ENCODE measurements at regions not wholly inside any gene's neighbourhood (a gene's known extent, or its start where the extent isn't known, plus 50 kb on each side); places are given as distances from the start of the nearest gene placed in this dataset.
"Not testable (repeated sequence)": the region's sequence is repeated elsewhere in the genome, so short reads cannot be mapped to it uniquely, and the experiment has no call there.

- no peaks in the 10 kb centered on the region for H3K9me3 ChIP-seq
- no peaks in the 10 kb centered on the region for H3K36me3 ChIP-seq
- no peak overlapping the region for H3K27ac ChIP-seq
- intact Hi-C loops (cut with DNase I; ENCODE audit: low total_unique reads), result no loop called here
- no peak overlapping the region for H3K4me3 ChIP-seq
- TF ChIP-seq EP300 (IDR thresholded peaks at IDR 0.05; ENCODE audit: low read depth) (no peak), POLR2A (IDR thresholded peaks at IDR 0.05) (no peak), CTCF (IDR thresholded peaks at IDR 0.05) (no peak), POLR2AphosphoS5 (IDR thresholded peaks at IDR 0.05) (no peak)
- WGBS, 2 donors (ENCODE audit: low coverage in 1 of 2), result 91% methylated on average over 9 of the region's 9 CpGs; no CpG with 5 or more reads in 1 of the 2 donors
- no peaks in the 10 kb centered on the region for H3K27me3 ChIP-seq
- in situ Hi-C loops (cut with MboI; ENCODE audit: low pct_ligation_motif_present in 1 of 4, low pct_unique_long_range_greater_than_20kb in 1 of 4, low sequenced_read_pairs in 3 of 4), result loop anchor here in 1 of 4 donors (25.0 kb wide), 1 partner anchor 473 kb away; no protein-coding TSS in a partner anchor
- H3K4me1 ChIP-seq, result no peaks in the 10 kb centered on the region
- DNase-seq, result no peak
These were observed 100.6 kb upstream of the SMAD3 start for GRCh38 chr15:66964791-66965190.

GRCh38 chr15:66965201-66965900, 100.1 kb upstream of the SMAD3 start:
- Histone ChIP-seq H3K9me3 (no peaks in the 10 kb centered on the region), H3K27ac (no peak overlapping the region), H3K4me3 (no peak overlapping the region), H3K4me1 (no peaks in the 10 kb centered on the region), H3K36me3 (no peaks in the 10 kb centered on the region), H3K27me3 (no peaks in the 10 kb centered on the region)
- intact Hi-C loops (cut with DNase I; ENCODE audit: low total_unique reads), result no loop called here
- no peak for DNase-seq
- 88 to 91% methylated on average over 5 to 10 of the region's 10 CpGs for WGBS, 2 donors (ENCODE audit: low coverage in 1 of 2)
- in situ Hi-C loops (cut with MboI; ENCODE audit: low pct_ligation_motif_present in 1 of 4, low pct_unique_long_range_greater_than_20kb in 1 of 4, low sequenced_read_pairs in 3 of 4), result loop anchor here in 1 of 4 donors (25.0 kb wide), 1 partner anchor 472 kb away; no protein-coding TSS in a partner anchor
- TF ChIP-seq CTCF (IDR thresholded peaks at IDR 0.05) (no peak), POLR2AphosphoS5 (IDR thresholded peaks at IDR 0.05) (no peak), EP300 (IDR thresholded peaks at IDR 0.05; ENCODE audit: low read depth) (no peak), POLR2A (IDR thresholded peaks at IDR 0.05) (no peak)

- 85 to 94% methylated on average over 2 of the region's 2 CpGs for WGBS, 2 donors (ENCODE audit: low coverage in 1 of 2)
- H3K4me1 ChIP-seq, result no peaks in the 10 kb centered on the region
- DNase-seq, result no peak
- no peaks in the 10 kb centered on the region for H3K36me3 ChIP-seq
- H3K27me3 ChIP-seq, result no peaks in the 10 kb centered on the region
- TF ChIP-seq POLR2AphosphoS5 (IDR thresholded peaks at IDR 0.05), result no peak
- no peak for TF ChIP-seq CTCF (IDR thresholded peaks at IDR 0.05)
- no peak for TF ChIP-seq POLR2A (IDR thresholded peaks at IDR 0.05)
- no peak for TF ChIP-seq EP300 (IDR thresholded peaks at IDR 0.05; ENCODE audit: low read depth)
- H3K4me3 ChIP-seq, result no peak overlapping the region
- H3K27ac ChIP-seq, result no peak overlapping the region
- intact Hi-C loops (cut with DNase I; ENCODE audit: low total_unique reads) (no loop called here), in situ Hi-C loops (cut with MboI; ENCODE audit: low pct_ligation_motif_present in 1 of 4, low pct_unique_long_range_greater_than_20kb in 1 of 4, low sequenced_read_pairs in 3 of 4) (loop anchor here in 1 of 4 donors (25.0 kb wide), 1 partner anchor 471 kb away; no protein-coding TSS in a partner anchor)
- H3K9me3 ChIP-seq, result no peaks in the 10 kb centered on the region
These were observed 99.1 kb upstream of the SMAD3 start for GRCh38 chr15:66966256-66966655.

GRCh38 chr15:66968806-66969596, 96.4 kb upstream of the SMAD3 start:
- 86 to 96% methylated on average over 4 to 10 of the region's 10 CpGs for WGBS, 2 donors (ENCODE audit: low coverage in 1 of 2)
- H3K9me3 ChIP-seq, result no peaks in the 10 kb centered on the region
- H3K4me1 ChIP-seq, result no peaks in the 10 kb centered on the region
- H3K27ac ChIP-seq, result no peak overlapping the region
- no peaks in the 10 kb centered on the region for H3K36me3 ChIP-seq
- H3K4me3 ChIP-seq, result no peak overlapping the region
- in situ Hi-C loops (cut with MboI; ENCODE audit: low pct_ligation_motif_present in 1 of 4, low pct_unique_long_range_greater_than_20kb in 1 of 4, low sequenced_read_pairs in 3 of 4) (loop anchor here in 1 of 4 donors (25.0 kb wide), 1 partner anchor 468 kb away; no protein-coding TSS in a partner anchor), intact Hi-C loops (cut with DNase I; ENCODE audit: low total_unique reads) (no loop called here)
- no peaks in the 10 kb centered on the region for H3K27me3 ChIP-seq
- TF ChIP-seq CTCF (IDR thresholded peaks at IDR 0.05) (no peak), POLR2A (IDR thresholded peaks at IDR 0.05) (no peak), POLR2AphosphoS5 (IDR thresholded peaks at IDR 0.05) (no peak), EP300 (IDR thresholded peaks at IDR 0.05; ENCODE audit: low read depth) (no peak)
- DNase-seq, result no peak

GRCh38 chr15:66974131-66974530, 91.3 kb upstream of the SMAD3 start:
- intact Hi-C loops (cut with DNase I; ENCODE audit: low total_unique reads); H3K4me3 ChIP-seq; H3K27me3 ChIP-seq; H3K9me3 ChIP-seq; H3K36me3 ChIP-seq; H3K27ac ChIP-seq; DNase-seq; H3K4me1 ChIP-seq: not testable (repeated sequence)
- in situ Hi-C loops (cut with MboI; ENCODE audit: low pct_ligation_motif_present in 1 of 4, low pct_unique_long_range_greater_than_20kb in 1 of 4, low sequenced_read_pairs in 3 of 4), result loop anchor here in 1 of 4 donors (25.0 kb wide), 1 partner anchor 463 kb away; no protein-coding TSS in a partner anchor
- 80 to 91% methylated on average over 2 to 10 of the region's 10 CpGs for WGBS, 2 donors (ENCODE audit: low coverage in 1 of 2)

- H3K36me3 ChIP-seq; DNase-seq; H3K4me3 ChIP-seq; H3K27me3 ChIP-seq; H3K9me3 ChIP-seq; intact Hi-C loops (cut with DNase I; ENCODE audit: low total_unique reads); in situ Hi-C loops (cut with MboI; ENCODE audit: low pct_ligation_motif_present in 1 of 4, low pct_unique_long_range_greater_than_20kb in 1 of 4, low sequenced_read_pairs in 3 of 4); H3K4me1 ChIP-seq; H3K27ac ChIP-seq: not testable (repeated sequence)
- WGBS, 2 donors (ENCODE audit: low coverage in 1 of 2), result 78 to 92% methylated on average over 7 to 18 of the region's 18 CpGs
These were observed 89.2 kb upstream of the SMAD3 start for GRCh38 chr15:66976106-66976640.

Measured in transverse colon (tissue), 4 donors.